ENCODE measurements at regions not wholly inside any gene's neighbourhood (a gene's known extent, or its start where the extent isn't known, plus 50 kb on each side); places are given as distances from the start of the nearest gene placed in this dataset.

GRCh38 chr6:167470101-167470835, 145.4 kb downstream of the TTLL2 start:
- Histone ChIP-seq H3K4me3 (no peak overlapping the region), H3K9me3 (ENCODE audit: low read depth) (no peaks in the 10 kb centered on the region), H3K27me3 (replicated peaks; ENCODE audit: insufficient read depth) (no peaks in the 10 kb centered on the region), H4K20me1 (ENCODE audit: insufficient read depth) (no peaks in the 10 kb centered on the region), H3K4me2 (ENCODE audit: unreplicated experiment) (no peak overlapping the region), H3K9ac (no peak overlapping the region), H3K4me1 (ENCODE audit: insufficient read depth) (no peaks in the 10 kb centered on the region), H3K27ac (no peak overlapping the region), H2AFZ (no peak overlapping the region), H3K9me2 (ENCODE audit: insufficient read depth) (no peaks in the 10 kb centered on the region), H3K36me3 (ENCODE audit: low read depth) (no peaks in the 10 kb centered on the region), H3K79me2 (ENCODE audit: insufficient read depth) (no peaks in the 10 kb centered on the region), H3F3A (ENCODE audit: insufficient read depth) (no peaks in the 10 kb centered on the region)
- WGBS, 2 experiments (ENCODE audit: low coverage in 1 of 2, low lambda C conversion rate in 2 of 2, missing lambda C conversion rate in 2 of 2): 41 to 53% methylated on average over 12 to 13 of the region's 13 CpGs
- no peak for DNase-seq
- TF ChIP-seq EZH2phosphoT487 (IDR thresholded peaks at IDR 0.05; ENCODE audit: insufficient read depth, low read depth) (no peak), EZH2 (IDR thresholded peaks at IDR 0.05; ENCODE audit: insufficient read depth, poor library complexity, severe bottlenecking) (no peak)
- in situ Hi-C loops (cut with MboI): no loop called here

- H3K36me3 ChIP-seq (ENCODE audit: low read depth): no peaks in the 10 kb centered on the region
- DNase-seq: no peak
- no peaks in the 10 kb centered on the region for H3K27me3 ChIP-seq (replicated peaks; ENCODE audit: insufficient read depth)
- no peak overlapping the region for H3K9ac ChIP-seq
- in situ Hi-C loops (cut with MboI): no loop called here
- no peaks in the 10 kb centered on the region for H3K79me2 ChIP-seq (ENCODE audit: insufficient read depth)
- no peak overlapping the region for H3K4me2 ChIP-seq (ENCODE audit: unreplicated experiment)
- H3K4me1 ChIP-seq (ENCODE audit: insufficient read depth): no peaks in the 10 kb centered on the region
- no peak overlapping the region for H2AFZ ChIP-seq
- no peak for TF ChIP-seq EZH2 (IDR thresholded peaks at IDR 0.05; ENCODE audit: insufficient read depth, poor library complexity, severe bottlenecking)
- TF ChIP-seq EZH2phosphoT487 (IDR thresholded peaks at IDR 0.05; ENCODE audit: insufficient read depth, low read depth): no peak
- no peaks in the 10 kb centered on the region for H3F3A ChIP-seq (ENCODE audit: insufficient read depth)
- no peak overlapping the region for H3K27ac ChIP-seq
- no peaks in the 10 kb centered on the region for H3K9me3 ChIP-seq (ENCODE audit: low read depth)
- no peaks in the 10 kb centered on the region for H4K20me1 ChIP-seq (ENCODE audit: insufficient read depth)
- no peak overlapping the region for H3K4me3 ChIP-seq
- H3K9me2 ChIP-seq (ENCODE audit: insufficient read depth): no peaks in the 10 kb centered on the region
- 41 to 43% methylated on average over 15 of the region's 15 CpGs for WGBS, 2 experiments (ENCODE audit: low coverage in 1 of 2, low lambda C conversion rate in 2 of 2, missing lambda C conversion rate in 2 of 2)
These were observed 146.1 kb downstream of the TTLL2 start for GRCh38 chr6:167470836-167471547.

GRCh38 chr6:167471548-167471930, 146.7 kb downstream of the TTLL2 start:
- Histone ChIP-seq H4K20me1 (ENCODE audit: insufficient read depth) (no peaks in the 10 kb centered on the region), H3K4me2 (ENCODE audit: unreplicated experiment) (no peak overlapping the region), H3K4me3 (no peak overlapping the region), H3F3A (ENCODE audit: insufficient read depth) (no peaks in the 10 kb centered on the region), H3K79me2 (ENCODE audit: insufficient read depth) (no peaks in the 10 kb centered on the region), H3K9ac (no peak overlapping the region), H3K27ac (no peak overlapping the region), H3K27me3 (replicated peaks; ENCODE audit: insufficient read depth) (no peaks in the 10 kb centered on the region), H3K36me3 (ENCODE audit: low read depth) (no peaks in the 10 kb centered on the region), H3K9me2 (ENCODE audit: insufficient read depth) (no peaks in the 10 kb centered on the region), H2AFZ (no peak overlapping the region), H3K9me3 (ENCODE audit: low read depth) (no peaks in the 10 kb centered on the region), H3K4me1 (ENCODE audit: insufficient read depth) (no peaks in the 10 kb centered on the region)
- in situ Hi-C loops (cut with MboI): no loop called here
- no peak for DNase-seq
- WGBS, 2 experiments (ENCODE audit: low coverage in 1 of 2, low lambda C conversion rate in 2 of 2, missing lambda C conversion rate in 2 of 2): 56 to 72% methylated on average over 10 of the region's 10 CpGs
- TF ChIP-seq EZH2phosphoT487 (IDR thresholded peaks at IDR 0.05; ENCODE audit: insufficient read depth, low read depth) (no peak), EZH2 (IDR thresholded peaks at IDR 0.05; ENCODE audit: insufficient read depth, poor library complexity, severe bottlenecking) (no peak)

- in situ Hi-C loops (cut with MboI): no loop called here
- 73 to 83% methylated on average over 4 of the region's 4 CpGs for WGBS, 2 experiments (ENCODE audit: low coverage in 1 of 2, low lambda C conversion rate in 2 of 2, missing lambda C conversion rate in 2 of 2)
- Histone ChIP-seq H3K9me3 (ENCODE audit: low read depth) (no peaks in the 10 kb centered on the region), H3K9me2 (ENCODE audit: insufficient read depth) (no peaks in the 10 kb centered on the region), H2AFZ (no peak overlapping the region), H3K4me2 (ENCODE audit: unreplicated experiment) (no peak overlapping the region), H3K9ac (no peak overlapping the region), H3F3A (ENCODE audit: insufficient read depth) (no peaks in the 10 kb centered on the region), H3K27me3 (replicated peaks; ENCODE audit: insufficient read depth) (no peaks in the 10 kb centered on the region), H3K4me1 (ENCODE audit: insufficient read depth) (no peaks in the 10 kb centered on the region), H3K27ac (no peak overlapping the region), H4K20me1 (ENCODE audit: insufficient read depth) (no peaks in the 10 kb centered on the region), H3K4me3 (no peak overlapping the region), H3K36me3 (ENCODE audit: low read depth) (no peaks in the 10 kb centered on the region), H3K79me2 (ENCODE audit: insufficient read depth) (no peaks in the 10 kb centered on the region)
- no peak for DNase-seq
- no peak for TF ChIP-seq EZH2phosphoT487 (IDR thresholded peaks at IDR 0.05; ENCODE audit: insufficient read depth, low read depth)
These were observed 147.3 kb downstream of the TTLL2 start for GRCh38 chr6:167472148-167472547.

All from GM23248 (cell line).